Activated T-helper 17 cell treated with anti-CD3 and anti-CD28 coated beads, Interleukin-2, amount 50 U/mL, for 72 hours (primary cell): ENCODE measurements at regions not wholly inside any gene's neighbourhood (a gene's known extent, or its start where the extent isn't known, plus 50 kb on each side); places are given as distances from the start of the nearest gene placed in this dataset.

Experiments used
- ATAC-seq: fragments of 150-1000 bp; cut with Tn5 transposase; replicated peaks from 2 replicates; pipeline ENCODE4 v1.10.0; 2021; ENCODE audit warnings: mild to moderate bottlenecking, moderate library complexity
- H3K27ac Mint-ChIP-seq: one replicate; pipeline ENCODE4 v1.8.0; 2022; ENCODE audit warnings: mixed read lengths
- H3K27me3 Mint-ChIP-seq: one replicate; pipeline ENCODE4 v1.8.0; 2022; ENCODE audit warnings: mixed read lengths
- H3K36me3 Mint-ChIP-seq: one replicate; pipeline ENCODE4 v1.8.0; 2022; ENCODE audit warnings: low read depth, mild to moderate bottlenecking, mixed read lengths
- H3K4me1 Mint-ChIP-seq: one replicate; pipeline ENCODE4 v1.8.0; 2022; ENCODE audit warnings: mixed read lengths
- H3K4me3 Mint-ChIP-seq: one replicate; pipeline ENCODE4 v1.8.0; 2022; ENCODE audit warnings: mild to moderate bottlenecking, mixed read lengths
- H3K9me3 Mint-ChIP-seq: one replicate; pipeline ENCODE4 v1.8.0; 2022; ENCODE audit warnings: mixed read lengths

GRCh38 chr13:99695857-99696256 lies 194.6 kb downstream of the TM9SF2 start:
- no peaks in the 10 kb centered on the region for H3K36me3 Mint-ChIP-seq
- no peaks in the 10 kb centered on the region for H3K27me3 Mint-ChIP-seq
- no peaks in the 10 kb centered on the region for H3K9me3 Mint-ChIP-seq
- peaks cover 5% of the 10 kb centered on the region for H3K4me1 Mint-ChIP-seq
- no peak for ATAC-seq
- no peak overlapping the region for H3K27ac Mint-ChIP-seq
- no peak overlapping the region for H3K4me3 Mint-ChIP-seq

- no peak for ATAC-seq
- Mint-ChIP-seq H3K27ac (no peak overlapping the region), H3K27me3 (no peaks in the 10 kb centered on the region), H3K9me3 (no peaks in the 10 kb centered on the region), H3K36me3 (no peaks in the 10 kb centered on the region), H3K4me3 (no peak overlapping the region), H3K4me1 (no peaks in the 10 kb centered on the region)
Observed at GRCh38 chr13:99693852-99694611, 192.8 kb downstream of the TM9SF2 start.

- Mint-ChIP-seq H3K27ac (no peak overlapping the region), H3K4me3 (no peak overlapping the region), H3K36me3 (no peaks in the 10 kb centered on the region), H3K4me1 (no peaks in the 10 kb centered on the region), H3K9me3 (no peaks in the 10 kb centered on the region), H3K27me3 (no peaks in the 10 kb centered on the region)
- ATAC-seq, result no peak
Observed at GRCh38 chr13:99693351-99693750, 192.1 kb downstream of the TM9SF2 start.

- Mint-ChIP-seq H3K27me3 (no peaks in the 10 kb centered on the region), H3K27ac (no peak overlapping the region), H3K36me3 (no peaks in the 10 kb centered on the region), H3K4me3 (no peak overlapping the region), H3K9me3 (no peaks in the 10 kb centered on the region), H3K4me1 (no peaks in the 10 kb centered on the region)
- ATAC-seq, result no peak
Observed at GRCh38 chr13:99692854-99693253, 191.6 kb downstream of the TM9SF2 start.

GRCh38 chr13:99691552-99691951 lies 190.3 kb downstream of the TM9SF2 start:
- H3K27ac Mint-ChIP-seq, result no peak overlapping the region
- H3K27me3 Mint-ChIP-seq, result no peaks in the 10 kb centered on the region
- no peaks in the 10 kb centered on the region for H3K36me3 Mint-ChIP-seq
- no peaks in the 10 kb centered on the region for H3K9me3 Mint-ChIP-seq
- no peak for ATAC-seq
- H3K4me1 Mint-ChIP-seq, result no peaks in the 10 kb centered on the region
- H3K4me3 Mint-ChIP-seq, result no peak overlapping the region

- H3K9me3 Mint-ChIP-seq, result no peaks in the 10 kb centered on the region
- no peaks in the 10 kb centered on the region for H3K27me3 Mint-ChIP-seq
- H3K36me3 Mint-ChIP-seq, result no peaks in the 10 kb centered on the region
- no peak overlapping the region for H3K4me3 Mint-ChIP-seq
- H3K27ac Mint-ChIP-seq, result no peak overlapping the region
- no peaks in the 10 kb centered on the region for H3K4me1 Mint-ChIP-seq
- ATAC-seq, result no peak
Observed at GRCh38 chr13:99690426-99691174, 189.3 kb downstream of the TM9SF2 start.

- Mint-ChIP-seq H3K4me3 (no peak overlapping the region), H3K27ac (no peak overlapping the region), H3K27me3 (no peaks in the 10 kb centered on the region), H3K36me3 (no peaks in the 10 kb centered on the region), H3K9me3 (no peaks in the 10 kb centered on the region), H3K4me1 (no peaks in the 10 kb centered on the region)
- ATAC-seq, result no peak
Observed at GRCh38 chr13:99689955-99690354, 188.7 kb downstream of the TM9SF2 start.

- H3K4me1 Mint-ChIP-seq, result no peaks in the 10 kb centered on the region
- H3K9me3 Mint-ChIP-seq, result no peaks in the 10 kb centered on the region
- H3K27me3 Mint-ChIP-seq, result no peaks in the 10 kb centered on the region
- H3K36me3 Mint-ChIP-seq, result no peaks in the 10 kb centered on the region
- H3K4me3 Mint-ChIP-seq, result no peak overlapping the region
- ATAC-seq, result no peak
- no peak overlapping the region for H3K27ac Mint-ChIP-seq
Observed at GRCh38 chr13:99688776-99689175, 187.5 kb downstream of the TM9SF2 start.

GRCh38 chr13:99687723-99688397 lies 186.6 kb downstream of the TM9SF2 start:
- H3K4me3 Mint-ChIP-seq, result no peak overlapping the region
- H3K4me1 Mint-ChIP-seq, result no peaks in the 10 kb centered on the region
- ATAC-seq, result no peak
- no peaks in the 10 kb centered on the region for H3K9me3 Mint-ChIP-seq
- no peaks in the 10 kb centered on the region for H3K36me3 Mint-ChIP-seq
- H3K27ac Mint-ChIP-seq, result no peak overlapping the region
- no peaks in the 10 kb centered on the region for H3K27me3 Mint-ChIP-seq

- Mint-ChIP-seq H3K4me1 (no peaks in the 10 kb centered on the region), H3K27ac (no peak overlapping the region), H3K27me3 (no peaks in the 10 kb centered on the region), H3K36me3 (no peaks in the 10 kb centered on the region), H3K9me3 (no peaks in the 10 kb centered on the region), H3K4me3 (no peak overlapping the region)
- no peak for ATAC-seq
Observed at GRCh38 chr13:99686944-99687411, 185.7 kb downstream of the TM9SF2 start.

- H3K4me3 Mint-ChIP-seq, result no peak overlapping the region
- H3K27ac Mint-ChIP-seq, result no peak overlapping the region
- ATAC-seq, result no peak
- no peaks in the 10 kb centered on the region for H3K9me3 Mint-ChIP-seq
- no peaks in the 10 kb centered on the region for H3K36me3 Mint-ChIP-seq
- no peaks in the 10 kb centered on the region for H3K27me3 Mint-ChIP-seq
- H3K4me1 Mint-ChIP-seq, result no peaks in the 10 kb centered on the region
Observed at GRCh38 chr13:99686157-99686572, 184.9 kb downstream of the TM9SF2 start.

- H3K4me3 Mint-ChIP-seq, result no peak overlapping the region
- no peak for ATAC-seq
- no peak overlapping the region for H3K27ac Mint-ChIP-seq
- no peaks in the 10 kb centered on the region for H3K36me3 Mint-ChIP-seq
- peaks cover 4% of the 10 kb centered on the region for H3K4me1 Mint-ChIP-seq
- no peaks in the 10 kb centered on the region for H3K9me3 Mint-ChIP-seq
- H3K27me3 Mint-ChIP-seq, result no peaks in the 10 kb centered on the region
Observed at GRCh38 chr13:99681695-99682094, 180.4 kb downstream of the TM9SF2 start.

GRCh38 chr13:99677116-99677951 lies 176.1 kb downstream of the TM9SF2 start:
- Mint-ChIP-seq H3K9me3 (no peaks in the 10 kb centered on the region), H3K36me3 (no peaks in the 10 kb centered on the region), H3K27me3 (no peaks in the 10 kb centered on the region), H3K27ac (no peak overlapping the region), H3K4me1 (peaks cover 4% of the 10 kb centered on the region), H3K4me3 (no peak overlapping the region)
- ATAC-seq, result no peak

GRCh38 chr13:99671746-99672145 lies 170.5 kb downstream of the TM9SF2 start:
- H3K4me3 Mint-ChIP-seq, result no peak overlapping the region
- no peaks in the 10 kb centered on the region for H3K4me1 Mint-ChIP-seq
- H3K9me3 Mint-ChIP-seq, result no peaks in the 10 kb centered on the region
- no peak overlapping the region for H3K27ac Mint-ChIP-seq
- H3K27me3 Mint-ChIP-seq, result no peaks in the 10 kb centered on the region
- no peak for ATAC-seq
- H3K36me3 Mint-ChIP-seq, result no peaks in the 10 kb centered on the region
